A673 (cell line): ENCODE measurements at regions not wholly inside any gene's neighbourhood (a gene's known extent, or its start where the extent isn't known, plus 50 kb on each side); places are given as distances from the start of the nearest gene placed in this dataset.

Experiments used
- EZH2 ChIP-seq: fragments of 200-600 bp; sonication (generic); IDR thresholded peaks from 2 replicates; pipeline ENCODE4 v1.6.1; 2017; ENCODE audit warnings: borderline replicate concordance, low read depth, mild to moderate bottlenecking, mixed read lengths, antibody characterized with exemption, low read length; ENCODE audit not compliant: poor library complexity, severe bottlenecking
- TF ChIP-seq, protein P1 (sequence below): fragments of 300-800, 200-600 bp; sonication (generic); conservative IDR thresholded peaks from 2 replicates; pipeline ENCODE4 v1.5.1; 2017; ENCODE audit warnings: low read depth, mild to moderate bottlenecking, antibody characterized with exemption, low read length, moderate library complexity, mixed read lengths

DNA sequence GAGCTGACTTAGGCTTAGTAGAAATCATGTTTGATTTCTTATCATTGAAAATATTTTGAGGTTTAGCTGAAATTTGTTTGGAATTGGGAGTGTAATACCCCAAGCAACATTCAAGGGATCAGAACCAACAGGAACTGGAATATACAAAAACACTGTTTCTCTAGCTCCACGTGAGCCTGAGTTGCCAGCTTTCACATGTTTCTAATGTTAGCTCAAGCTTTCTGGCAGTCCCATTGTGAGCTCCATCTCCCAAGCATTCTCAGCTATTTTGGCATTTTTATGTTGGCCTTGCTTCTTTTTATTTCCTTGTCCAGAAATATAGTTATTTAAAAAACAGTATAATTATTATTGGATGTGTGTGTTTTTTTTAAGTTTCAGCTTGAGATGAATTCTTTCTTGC is 427.1 kb upstream of the DPH6 start:
- TF ChIP-seq, protein P1, sequence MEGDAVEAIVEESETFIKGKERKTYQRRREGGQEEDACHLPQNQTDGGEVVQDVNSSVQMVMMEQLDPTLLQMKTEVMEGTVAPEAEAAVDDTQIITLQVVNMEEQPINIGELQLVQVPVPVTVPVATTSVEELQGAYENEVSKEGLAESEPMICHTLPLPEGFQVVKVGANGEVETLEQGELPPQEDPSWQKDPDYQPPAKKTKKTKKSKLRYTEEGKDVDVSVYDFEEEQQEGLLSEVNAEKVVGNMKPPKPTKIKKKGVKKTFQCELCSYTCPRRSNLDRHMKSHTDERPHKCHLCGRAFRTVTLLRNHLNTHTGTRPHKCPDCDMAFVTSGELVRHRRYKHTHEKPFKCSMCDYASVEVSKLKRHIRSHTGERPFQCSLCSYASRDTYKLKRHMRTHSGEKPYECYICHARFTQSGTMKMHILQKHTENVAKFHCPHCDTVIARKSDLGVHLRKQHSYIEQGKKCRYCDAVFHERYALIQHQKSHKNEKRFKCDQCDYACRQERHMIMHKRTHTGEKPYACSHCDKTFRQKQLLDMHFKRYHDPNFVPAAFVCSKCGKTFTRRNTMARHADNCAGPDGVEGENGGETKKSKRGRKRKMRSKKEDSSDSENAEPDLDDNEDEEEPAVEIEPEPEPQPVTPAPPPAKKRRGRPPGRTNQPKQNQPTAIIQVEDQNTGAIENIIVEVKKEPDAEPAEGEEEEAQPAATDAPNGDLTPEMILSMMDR = no peak
- no peak for TF ChIP-seq EZH2
